ENCODE measurements at regions not wholly inside any gene's neighbourhood (a gene's known extent, or its start where the extent isn't known, plus 50 kb on each side); places are given as distances from the start of the nearest gene placed in this dataset.
"Not testable (repeated sequence)": the region's sequence is repeated elsewhere in the genome, so short reads cannot be mapped to it uniquely, and the experiment has no call there.

- TF ChIP-seq, protein P1, sequence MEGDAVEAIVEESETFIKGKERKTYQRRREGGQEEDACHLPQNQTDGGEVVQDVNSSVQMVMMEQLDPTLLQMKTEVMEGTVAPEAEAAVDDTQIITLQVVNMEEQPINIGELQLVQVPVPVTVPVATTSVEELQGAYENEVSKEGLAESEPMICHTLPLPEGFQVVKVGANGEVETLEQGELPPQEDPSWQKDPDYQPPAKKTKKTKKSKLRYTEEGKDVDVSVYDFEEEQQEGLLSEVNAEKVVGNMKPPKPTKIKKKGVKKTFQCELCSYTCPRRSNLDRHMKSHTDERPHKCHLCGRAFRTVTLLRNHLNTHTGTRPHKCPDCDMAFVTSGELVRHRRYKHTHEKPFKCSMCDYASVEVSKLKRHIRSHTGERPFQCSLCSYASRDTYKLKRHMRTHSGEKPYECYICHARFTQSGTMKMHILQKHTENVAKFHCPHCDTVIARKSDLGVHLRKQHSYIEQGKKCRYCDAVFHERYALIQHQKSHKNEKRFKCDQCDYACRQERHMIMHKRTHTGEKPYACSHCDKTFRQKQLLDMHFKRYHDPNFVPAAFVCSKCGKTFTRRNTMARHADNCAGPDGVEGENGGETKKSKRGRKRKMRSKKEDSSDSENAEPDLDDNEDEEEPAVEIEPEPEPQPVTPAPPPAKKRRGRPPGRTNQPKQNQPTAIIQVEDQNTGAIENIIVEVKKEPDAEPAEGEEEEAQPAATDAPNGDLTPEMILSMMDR (conservative IDR thresholded peaks at IDR 0.05; ENCODE audit: low read length) = no peak
- H3K4me3 ChIP-seq (ENCODE audit: low read length) = no peak overlapping the region
- peak; percentile 21 for DNase-seq (ENCODE audit: low read depth)
These were observed 144.2 kb upstream of the ARHGEF26 start for GRCh38 chr3:153976891-153977554.

DNA sequence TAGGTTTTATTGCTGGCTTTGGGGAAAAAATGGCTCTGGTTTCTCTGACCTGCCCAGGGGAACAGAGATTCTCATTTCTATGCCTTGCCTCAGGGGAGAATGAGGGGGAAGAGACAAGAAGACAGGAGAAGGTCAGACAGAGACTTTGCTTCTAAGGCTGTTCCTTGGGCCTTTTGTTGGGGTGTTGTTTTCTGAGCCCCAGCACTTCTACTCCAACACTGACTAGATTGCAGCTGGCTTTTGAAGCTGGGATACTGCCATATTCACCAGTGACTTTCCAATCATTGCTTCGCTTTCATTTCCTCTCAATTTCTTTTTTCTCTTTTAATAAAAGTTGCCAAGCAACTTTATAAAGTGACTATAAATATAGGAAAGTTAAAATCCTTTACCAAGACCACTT lies 143.2 kb upstream of the ARHGEF26 start:
- TF ChIP-seq, protein P1 (conservative IDR thresholded peaks at IDR 0.05; ENCODE audit: low read length) = no peak
- no peak overlapping the region for H3K4me3 ChIP-seq (ENCODE audit: low read length)
- DNase-seq (ENCODE audit: low read depth) = no peak

- no peak overlapping the region for H3K4me3 ChIP-seq (ENCODE audit: low read length)
- TF ChIP-seq, protein P1 (conservative IDR thresholded peaks at IDR 0.05; ENCODE audit: low read length) = no peak
- no peak for DNase-seq (ENCODE audit: low read depth)
These were observed 141.6 kb upstream of the ARHGEF26 start for GRCh38 chr3:153979418-153980251.

DNA sequence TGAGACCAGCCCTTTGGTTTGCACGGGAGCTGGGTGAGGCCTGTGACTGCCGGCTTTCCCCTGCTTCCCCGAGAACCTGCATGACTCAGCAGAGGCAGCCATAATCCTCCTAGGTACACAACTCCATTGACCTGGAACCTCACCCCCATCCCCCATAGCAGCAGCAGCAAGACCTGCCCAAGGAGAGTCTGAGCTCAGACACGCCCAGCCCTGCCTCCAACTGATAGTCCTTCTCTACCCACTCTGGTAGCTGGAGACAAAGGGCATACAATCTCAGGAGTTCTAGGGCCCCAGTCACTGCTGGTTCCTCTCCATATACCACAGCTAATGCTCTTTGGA lies 141.0 kb upstream of the ARHGEF26 start:
- TF ChIP-seq, protein P1 (conservative IDR thresholded peaks at IDR 0.05; ENCODE audit: low read length) = no peak
- DNase-seq (ENCODE audit: low read depth) = no peak
- H3K4me3 ChIP-seq (ENCODE audit: low read length) = no peak overlapping the region

DNA sequence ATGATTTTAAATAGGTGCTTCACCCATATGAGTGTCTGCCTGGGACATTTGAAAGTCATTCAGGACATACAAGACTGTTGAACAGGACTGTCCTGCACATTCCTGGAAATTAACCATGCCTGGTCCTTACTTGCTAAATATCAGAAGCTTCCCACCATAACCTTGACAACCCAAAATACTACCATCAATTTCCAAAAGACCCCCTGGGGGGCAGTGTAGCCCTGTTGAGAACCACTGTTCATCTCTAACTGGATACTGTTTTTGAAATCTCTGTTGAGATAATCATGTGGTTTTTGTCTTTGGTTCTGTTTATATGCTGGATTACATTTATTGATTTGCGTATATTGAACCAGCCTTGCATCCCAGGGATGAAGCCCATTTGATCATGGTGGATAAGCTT lies 123.8 kb upstream of the ARHGEF26 start:
- DNase-seq (ENCODE audit: low read depth); H3K4me3 ChIP-seq (ENCODE audit: low read length): not testable (repeated sequence)
- TF ChIP-seq, protein P1 (conservative IDR thresholded peaks at IDR 0.05; ENCODE audit: low read length) = peak; percentile 22; the same call in 1 of the 2 replicates

- TF ChIP-seq, protein P1 (conservative IDR thresholded peaks at IDR 0.05; ENCODE audit: low read length) = no peak
- no peak overlapping the region for H3K4me3 ChIP-seq (ENCODE audit: low read length)
- DNase-seq (ENCODE audit: low read depth) = no peak
These were observed 117.5 kb upstream of the ARHGEF26 start for GRCh38 chr3:154003649-154004048.

DNA sequence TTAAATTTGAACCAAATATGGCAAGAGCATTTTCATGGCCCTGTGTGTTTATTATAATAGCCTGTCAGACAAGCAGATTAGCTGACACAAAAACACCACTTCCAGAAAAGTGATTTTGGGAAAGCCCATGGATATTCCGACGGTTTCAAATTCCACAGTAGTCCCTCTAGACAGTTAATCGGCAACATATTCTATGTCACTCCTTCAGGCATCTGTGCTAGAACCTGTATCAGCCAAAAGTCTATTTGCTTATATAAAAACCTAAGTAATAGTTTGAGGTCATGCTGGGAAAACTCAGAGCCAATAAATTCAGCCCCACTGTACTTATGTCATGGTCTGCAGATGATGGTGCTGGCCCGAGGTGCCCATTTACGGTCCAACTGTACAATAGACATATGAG lies 110.2 kb upstream of the ARHGEF26 start:
- TF ChIP-seq, protein P1 (conservative IDR thresholded peaks at IDR 0.05; ENCODE audit: low read length) = no peak
- DNase-seq (ENCODE audit: low read depth) = no peak
- H3K4me3 ChIP-seq (ENCODE audit: low read length) = no peak overlapping the region

Data from AG10803 (cell line).